ENCODE measurements at regions not wholly inside any gene's neighbourhood (a gene's known extent, or its start where the extent isn't known, plus 50 kb on each side); places are given as distances from the start of the nearest gene placed in this dataset.

DNA sequence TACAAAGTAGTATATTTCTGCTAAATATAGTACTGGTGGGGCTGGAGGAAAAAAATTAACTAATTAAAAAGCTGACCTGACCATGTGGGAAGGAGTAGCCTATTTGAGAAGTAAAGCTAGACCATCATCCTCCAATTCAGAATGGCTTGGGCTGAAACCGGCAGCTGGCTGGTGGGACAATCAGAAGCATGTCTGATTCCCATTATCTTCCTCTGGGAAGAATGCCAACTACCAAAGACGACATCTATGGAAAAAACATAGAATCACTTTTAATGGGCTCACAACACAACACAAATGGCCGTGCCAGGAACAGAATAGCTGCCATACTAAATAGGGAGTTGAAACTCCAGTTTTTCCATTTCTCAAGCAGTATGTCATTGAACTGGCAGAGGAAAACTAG, 120.4 kb upstream of the FREM2 start:
- TF ChIP-seq, protein P1, sequence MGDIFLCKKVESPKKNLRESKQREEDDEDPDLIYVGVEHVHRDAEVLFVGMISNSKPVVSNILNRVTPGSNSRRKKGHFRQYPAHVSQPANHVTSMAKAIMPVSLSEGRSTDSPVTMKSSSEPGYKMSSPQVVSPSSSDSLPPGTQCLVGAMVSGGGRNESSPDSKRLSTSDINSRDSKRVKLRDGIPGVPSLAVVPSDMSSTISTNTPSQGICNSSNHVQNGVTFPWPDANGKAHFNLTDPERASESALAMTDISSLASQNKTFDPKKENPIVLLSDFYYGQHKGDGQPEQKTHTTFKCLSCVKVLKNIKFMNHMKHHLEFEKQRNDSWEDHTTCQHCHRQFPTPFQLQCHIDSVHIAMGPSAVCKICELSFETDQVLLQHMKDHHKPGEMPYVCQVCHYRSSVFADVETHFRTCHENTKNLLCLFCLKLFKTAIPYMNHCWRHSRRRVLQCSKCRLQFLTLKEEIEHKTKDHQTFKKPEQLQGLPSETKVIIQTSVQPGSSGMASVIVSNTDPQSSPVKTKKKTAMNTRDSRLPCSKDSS (IDR thresholded peaks at IDR 0.05; ENCODE audit: low read depth, partially characterized antibody): no peak
- no peak for TF ChIP-seq BCOR (IDR thresholded peaks at IDR 0.05)
- no peak for TF ChIP-seq CBX5 (IDR thresholded peaks at IDR 0.05; ENCODE audit: borderline replicate concordance, low read depth)
- no peak for TF ChIP-seq KAT7 (CRISPR knock-in tag; IDR thresholded peaks at IDR 0.05; ENCODE audit: borderline replicate concordance)
- no peak for TF ChIP-seq LEF1 (IDR thresholded peaks at IDR 0.05)
- TF ChIP-seq, protein P2, sequence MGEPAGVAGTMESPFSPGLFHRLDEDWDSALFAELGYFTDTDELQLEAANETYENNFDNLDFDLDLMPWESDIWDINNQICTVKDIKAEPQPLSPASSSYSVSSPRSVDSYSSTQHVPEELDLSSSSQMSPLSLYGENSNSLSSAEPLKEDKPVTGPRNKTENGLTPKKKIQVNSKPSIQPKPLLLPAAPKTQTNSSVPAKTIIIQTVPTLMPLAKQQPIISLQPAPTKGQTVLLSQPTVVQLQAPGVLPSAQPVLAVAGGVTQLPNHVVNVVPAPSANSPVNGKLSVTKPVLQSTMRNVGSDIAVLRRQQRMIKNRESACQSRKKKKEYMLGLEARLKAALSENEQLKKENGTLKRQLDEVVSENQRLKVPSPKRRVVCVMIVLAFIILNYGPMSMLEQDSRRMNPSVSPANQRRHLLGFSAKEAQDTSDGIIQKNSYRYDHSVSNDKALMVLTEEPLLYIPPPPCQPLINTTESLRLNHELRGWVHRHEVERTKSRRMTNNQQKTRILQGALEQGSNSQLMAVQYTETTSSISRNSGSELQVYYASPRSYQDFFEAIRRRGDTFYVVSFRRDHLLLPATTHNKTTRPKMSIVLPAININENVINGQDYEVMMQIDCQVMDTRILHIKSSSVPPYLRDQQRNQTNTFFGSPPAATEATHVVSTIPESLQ (CRISPR knock-in tag; IDR thresholded peaks at IDR 0.05): no peak
- no peak for TF ChIP-seq FOXM1 (IDR thresholded peaks at IDR 0.05; ENCODE audit: low read depth)
- TF ChIP-seq FOXM1 (CRISPR knock-in tag; IDR thresholded peaks at IDR 0.05; ENCODE audit: low read depth): no peak
- no peak for TF ChIP-seq ZNF75A (CRISPR knock-in tag; IDR thresholded peaks at IDR 0.05)
- TF ChIP-seq, protein P3, sequence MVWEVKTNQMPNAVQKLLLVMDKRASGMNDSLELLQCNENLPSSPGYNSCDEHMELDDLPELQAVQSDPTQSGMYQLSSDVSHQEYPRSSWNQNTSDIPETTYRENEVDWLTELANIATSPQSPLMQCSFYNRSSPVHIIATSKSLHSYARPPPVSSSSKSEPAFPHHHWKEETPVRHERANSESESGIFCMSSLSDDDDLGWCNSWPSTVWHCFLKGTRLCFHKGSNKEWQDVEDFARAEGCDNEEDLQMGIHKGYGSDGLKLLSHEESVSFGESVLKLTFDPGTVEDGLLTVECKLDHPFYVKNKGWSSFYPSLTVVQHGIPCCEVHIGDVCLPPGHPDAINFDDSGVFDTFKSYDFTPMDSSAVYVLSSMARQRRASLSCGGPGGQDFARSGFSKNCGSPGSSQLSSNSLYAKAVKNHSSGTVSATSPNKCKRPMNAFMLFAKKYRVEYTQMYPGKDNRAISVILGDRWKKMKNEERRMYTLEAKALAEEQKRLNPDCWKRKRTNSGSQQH (CRISPR knock-in tag; IDR thresholded peaks at IDR 0.05): no peak
- no peak for TF ChIP-seq POLR2AphosphoS5 (IDR thresholded peaks at IDR 0.05; ENCODE audit: control insufficient read depth, insufficient read depth, low read depth, low read length)
- TF ChIP-seq, protein P4, sequence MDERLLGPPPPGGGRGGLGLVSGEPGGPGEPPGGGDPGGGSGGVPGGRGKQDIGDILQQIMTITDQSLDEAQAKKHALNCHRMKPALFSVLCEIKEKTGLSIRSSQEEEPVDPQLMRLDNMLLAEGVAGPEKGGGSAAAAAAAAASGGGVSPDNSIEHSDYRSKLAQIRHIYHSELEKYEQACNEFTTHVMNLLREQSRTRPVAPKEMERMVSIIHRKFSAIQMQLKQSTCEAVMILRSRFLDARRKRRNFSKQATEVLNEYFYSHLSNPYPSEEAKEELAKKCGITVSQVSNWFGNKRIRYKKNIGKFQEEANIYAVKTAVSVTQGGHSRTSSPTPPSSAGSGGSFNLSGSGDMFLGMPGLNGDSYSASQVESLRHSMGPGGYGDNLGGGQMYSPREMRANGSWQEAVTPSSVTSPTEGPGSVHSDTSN (CRISPR knock-in tag; IDR thresholded peaks at IDR 0.05; ENCODE audit: low read depth): no peak
- TF ChIP-seq, protein P4 (tag; conservative IDR thresholded peaks at IDR 0.05; ENCODE audit: low read depth): no peak
- TF ChIP-seq ARID3B (CRISPR knock-in tag; IDR thresholded peaks at IDR 0.05; ENCODE audit: borderline replicate concordance): no peak
- no peak for TF ChIP-seq TCF7 (IDR thresholded peaks at IDR 0.05; ENCODE audit: borderline replicate concordance)
- TF ChIP-seq POLR2A (conservative IDR thresholded peaks at IDR 0.05): no peak
